ENCODE measurements at regions not wholly inside any gene's neighbourhood (a gene's known extent, or its start where the extent isn't known, plus 50 kb on each side); places are given as distances from the start of the nearest gene placed in this dataset.

GRCh38 chr14:40616579-40616978 lies 990.1 kb upstream of the LRFN5 start:
- DNase-seq (ENCODE audit: low read depth in 2 of 3, low spot score in 2 of 3): no peak

- no peak for DNase-seq (ENCODE audit: low read depth in 2 of 3, low spot score in 2 of 3)
These were observed 1005.6 kb upstream of the LRFN5 start for GRCh38 chr14:40601063-40601462.

- no peak for DNase-seq (ENCODE audit: low read depth in 2 of 3, low spot score in 2 of 3)
These were observed 1007.0 kb upstream of the LRFN5 start for GRCh38 chr14:40599725-40600124.

DNA sequence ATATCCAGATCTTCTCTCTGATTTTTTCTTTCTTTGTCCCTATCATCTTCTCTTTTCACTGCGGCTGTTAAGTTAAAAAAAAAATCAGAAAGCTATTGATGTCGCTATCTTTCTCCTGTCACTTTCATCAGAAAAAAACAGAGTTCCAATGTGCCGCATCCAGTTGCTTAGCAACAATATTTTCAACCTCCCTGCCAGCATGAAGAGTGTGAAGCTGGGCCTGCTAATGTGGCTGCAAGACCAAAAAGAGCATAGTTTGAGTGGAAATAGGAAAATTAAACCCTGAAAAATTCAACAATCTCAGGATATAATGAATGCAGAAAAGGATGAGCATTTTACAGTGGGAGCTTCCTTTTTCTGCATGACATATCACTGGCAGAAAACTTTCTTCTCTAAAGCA lies 1025.4 kb upstream of the LRFN5 start:
- DNase-seq (ENCODE audit: low read depth in 2 of 3, low spot score in 2 of 3): no peak

DNA sequence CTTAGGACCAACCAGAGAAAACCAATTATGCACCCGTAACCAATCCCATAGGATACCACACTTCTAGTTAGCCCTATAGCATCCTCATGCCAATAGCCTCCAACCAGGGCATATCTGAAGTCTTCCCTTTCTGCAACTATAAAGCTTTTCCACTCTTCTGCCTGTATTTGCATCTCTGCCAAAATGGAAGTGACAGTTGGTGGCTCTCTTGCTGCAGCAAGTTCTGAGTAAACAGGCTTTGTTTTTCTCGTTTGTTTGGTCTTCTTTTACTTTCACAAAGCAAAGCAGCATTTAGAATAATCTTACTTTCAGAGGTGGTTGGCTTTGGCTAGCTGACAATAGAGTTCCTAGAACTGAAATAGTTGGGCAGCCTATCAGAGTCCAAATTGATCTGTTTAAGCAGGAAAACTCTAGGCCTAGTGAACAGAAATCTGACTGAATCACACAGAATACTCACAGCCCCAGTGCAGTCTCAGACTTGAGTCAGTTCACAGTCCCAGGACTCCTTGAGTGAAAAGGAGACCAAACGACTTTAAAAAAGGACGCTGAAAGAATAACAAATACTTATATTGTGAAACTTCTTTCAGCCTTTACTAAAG lies 1029.7 kb upstream of the LRFN5 start:
- DNase-seq (ENCODE audit: low read depth in 2 of 3, low spot score in 2 of 3): no peak

DNA sequence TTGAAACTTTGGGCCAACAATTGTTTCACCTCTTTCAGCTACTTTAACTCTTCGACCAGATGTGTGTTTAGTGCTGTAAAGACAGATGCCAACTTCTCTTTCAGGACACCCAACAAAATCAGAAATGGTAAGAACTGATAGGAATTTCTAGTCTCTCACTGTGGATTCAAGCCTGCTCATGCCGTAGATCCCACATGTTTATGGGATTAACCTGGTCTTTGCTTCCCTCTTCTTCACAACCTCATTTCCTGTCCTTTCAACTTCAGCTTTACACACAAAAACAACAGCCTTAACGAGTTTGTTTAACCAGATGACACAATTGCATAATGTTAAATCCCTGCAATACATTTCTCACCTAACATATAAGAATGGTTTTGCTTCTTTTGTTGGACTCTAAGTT lies 1031.9 kb upstream of the LRFN5 start:
- no peak for DNase-seq (ENCODE audit: low read depth in 2 of 3, low spot score in 2 of 3)

GRCh38 chr14:40525314-40525713 lies 1081.4 kb upstream of the LRFN5 start:
- no peak for DNase-seq (ENCODE audit: low read depth in 2 of 3, low spot score in 2 of 3)

GRCh38 chr14:40523123-40523522 lies 1083.6 kb upstream of the LRFN5 start:
- DNase-seq (ENCODE audit: low read depth in 2 of 3, low spot score in 2 of 3): no peak

DNA sequence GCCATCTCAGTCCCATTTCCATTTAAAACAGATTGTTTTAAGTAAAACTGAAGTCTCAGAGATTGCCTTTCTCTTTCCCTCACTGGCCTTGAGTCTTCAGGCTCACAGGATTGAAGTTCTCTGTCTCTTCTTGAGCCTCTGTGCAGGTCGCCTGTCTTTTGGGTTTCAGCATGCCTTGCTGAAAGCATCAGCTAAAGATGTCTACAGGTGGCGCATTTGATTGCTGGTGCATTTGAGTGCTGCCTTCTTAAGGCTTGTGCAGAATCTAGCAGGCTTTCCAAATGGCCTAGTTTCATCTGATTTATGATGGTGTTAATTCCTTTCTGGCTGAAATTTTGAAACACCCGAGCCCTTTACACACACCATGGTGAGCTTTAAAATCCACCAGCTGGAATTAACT lies 1062.2 kb upstream of the FBXO33 start:
- no peak for DNase-seq (ENCODE audit: low read depth in 2 of 3, low spot score in 2 of 3)

DNA sequence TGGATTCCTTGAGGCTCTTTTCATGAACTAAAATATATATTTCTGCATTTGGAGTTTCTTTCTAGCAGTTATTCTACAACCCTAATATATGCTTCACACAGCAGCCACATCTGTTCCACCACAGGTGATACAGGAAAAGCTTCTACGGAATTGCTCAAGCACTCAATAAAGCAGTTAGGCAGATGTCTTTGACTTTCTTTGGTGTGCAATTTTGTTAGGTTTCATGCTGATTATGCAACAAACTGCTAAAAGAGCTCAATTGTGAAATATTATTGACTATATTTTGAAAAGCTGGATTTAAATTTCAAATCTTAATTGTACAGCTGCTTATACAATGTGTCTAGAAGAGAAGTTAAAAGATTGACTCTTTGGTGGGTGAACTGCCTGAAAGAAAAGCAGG lies 1055.6 kb upstream of the FBXO33 start:
- DNase-seq (ENCODE audit: low read depth in 2 of 3, low spot score in 2 of 3): no peak

- no peak for DNase-seq (ENCODE audit: low read depth in 2 of 3, low spot score in 2 of 3)
These were observed 1053.5 kb upstream of the FBXO33 start for GRCh38 chr14:40485688-40486087.

GRCh38 chr14:40476005-40476404 lies 1043.8 kb upstream of the FBXO33 start:
- DNase-seq (ENCODE audit: low read depth in 2 of 3, low spot score in 2 of 3): no peak

DNA sequence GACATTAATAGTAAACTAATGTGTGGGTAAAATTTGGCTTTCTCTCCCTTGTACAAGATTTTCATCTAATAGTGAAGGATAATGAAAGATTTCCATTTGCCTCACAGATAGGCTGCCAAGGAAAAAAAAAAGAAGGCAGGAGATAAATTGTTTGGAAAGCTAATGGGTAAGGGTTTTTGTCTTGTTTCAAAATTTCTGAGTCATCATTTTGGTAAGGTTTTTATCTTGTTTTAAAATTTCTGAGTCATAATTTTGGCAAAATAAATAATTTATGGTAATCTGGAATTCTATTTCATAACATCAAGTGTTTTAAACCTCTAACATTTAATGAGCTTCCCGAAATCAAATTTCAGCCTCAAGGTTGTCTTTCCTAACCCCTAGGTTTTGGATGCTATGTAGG lies 1035.7 kb upstream of the FBXO33 start:
- DNase-seq (ENCODE audit: low read depth in 2 of 3, low spot score in 2 of 3): no peak

DNA sequence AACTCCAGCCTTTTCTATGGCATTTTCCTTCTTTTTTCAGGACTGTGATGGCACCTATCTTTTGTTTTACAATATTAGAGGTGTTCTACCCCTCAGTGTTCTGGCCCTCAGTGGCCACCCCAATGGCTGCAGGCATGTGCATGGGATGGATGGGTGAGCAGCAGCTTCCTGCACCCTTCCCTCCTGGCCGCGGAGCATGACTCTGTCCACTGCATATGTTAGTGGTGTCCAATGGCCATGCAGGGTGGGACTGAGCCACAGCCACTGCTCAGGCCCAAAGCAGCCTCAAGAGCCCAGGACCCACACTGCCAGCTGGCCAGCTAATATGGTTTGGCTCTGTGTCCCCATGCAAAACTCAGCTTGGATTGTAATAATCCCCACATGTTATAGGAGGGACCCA lies 1032.3 kb upstream of the FBXO33 start:
- no peak for DNase-seq (ENCODE audit: low read depth in 2 of 3, low spot score in 2 of 3)

DNA sequence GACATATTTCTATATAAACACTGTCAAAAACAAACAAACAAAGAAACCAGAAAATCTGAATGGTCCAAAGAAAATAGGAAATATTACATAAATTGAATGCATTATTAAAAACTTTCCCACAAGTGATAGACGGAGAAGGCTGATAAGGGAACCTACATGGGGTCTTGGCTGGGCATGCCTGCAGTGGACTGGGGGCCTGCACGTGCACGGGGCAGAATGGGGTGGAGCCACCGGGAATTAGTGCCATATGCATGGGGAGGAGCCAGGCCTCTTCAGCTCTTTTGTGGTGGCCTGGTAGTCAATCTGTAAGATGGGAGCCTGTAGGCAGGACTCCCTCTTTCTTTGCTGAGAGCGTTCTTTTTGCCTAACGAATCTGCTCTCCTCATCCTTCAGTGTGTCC lies 1031.7 kb upstream of the FBXO33 start:
- DNase-seq (ENCODE audit: low read depth in 2 of 3, low spot score in 2 of 3): no peak

GRCh38 chr14:40452674-40453073 lies 1020.4 kb upstream of the FBXO33 start:
- no peak for DNase-seq (ENCODE audit: low read depth in 2 of 3, low spot score in 2 of 3)

- no peak for DNase-seq (ENCODE audit: low read depth in 2 of 3, low spot score in 2 of 3)
These were observed 1014.8 kb upstream of the FBXO33 start for GRCh38 chr14:40447017-40447416.

DNA sequence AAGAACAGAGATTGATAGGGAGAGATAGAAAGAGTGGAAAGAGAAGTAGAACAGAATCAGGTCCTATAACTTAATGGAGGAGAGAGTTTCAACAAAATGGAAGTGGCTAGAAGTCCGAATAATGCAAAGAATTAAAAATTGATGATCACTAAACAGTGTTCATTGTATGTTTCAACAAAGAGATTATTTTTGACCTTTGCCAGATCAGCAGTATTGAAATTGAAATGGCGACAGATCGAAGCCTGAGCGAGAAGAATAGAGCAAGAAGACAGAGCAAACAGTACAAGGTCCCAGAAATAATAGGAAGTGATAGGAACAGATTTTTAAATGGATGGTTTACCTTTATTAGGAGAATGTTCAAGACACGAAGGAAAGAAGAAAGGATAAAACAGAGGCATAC lies 1012.8 kb upstream of the FBXO33 start:
- no peak for DNase-seq (ENCODE audit: low read depth in 2 of 3, low spot score in 2 of 3)

DNA sequence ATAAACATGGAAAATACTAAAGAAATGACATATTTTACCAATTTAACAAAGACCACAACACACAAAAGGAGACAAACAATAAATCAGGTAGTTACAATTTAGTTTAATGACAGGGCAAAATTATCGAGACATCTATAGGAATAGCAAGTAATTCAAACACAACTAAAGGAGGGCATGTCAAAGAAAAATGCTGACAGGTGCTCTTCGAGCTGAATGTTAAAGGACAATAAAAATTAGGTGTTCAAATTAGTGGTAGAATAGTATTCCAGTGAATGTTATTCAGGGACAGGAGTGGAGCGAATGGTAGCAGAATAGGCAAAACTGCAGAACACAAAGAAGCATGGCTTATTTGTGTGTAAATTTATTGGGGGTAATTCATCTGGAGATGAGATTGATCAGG lies 1004.3 kb upstream of the FBXO33 start:
- no peak for DNase-seq (ENCODE audit: low read depth in 2 of 3, low spot score in 2 of 3)

DNA sequence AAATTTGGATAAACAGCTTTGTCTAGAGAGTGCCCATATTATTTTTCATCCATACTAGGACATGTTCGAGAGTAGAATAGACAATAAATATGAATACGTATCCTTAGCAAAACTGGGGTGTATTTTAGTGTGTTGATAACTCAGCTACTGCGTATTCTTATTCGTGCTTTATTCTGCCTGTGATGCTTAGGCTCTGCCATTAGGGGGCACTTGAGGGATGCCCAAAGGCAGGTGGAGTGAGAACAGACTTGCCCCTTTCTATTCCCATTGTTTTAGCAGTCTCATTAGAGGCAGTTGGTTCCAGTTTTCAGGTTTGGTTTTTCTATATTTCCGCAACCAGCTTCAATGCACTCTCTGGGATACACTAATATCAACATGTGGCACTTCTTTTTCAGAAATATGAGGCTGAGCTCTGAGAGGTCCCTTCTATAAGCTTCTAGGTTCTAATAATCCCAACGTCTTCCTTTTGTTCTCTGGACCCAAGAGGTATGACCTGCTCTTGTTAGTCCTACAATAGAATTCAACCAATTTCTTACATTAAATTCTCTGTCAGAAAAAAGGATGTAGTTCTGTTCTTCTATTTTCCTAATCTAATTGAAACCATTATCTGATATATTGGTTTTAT lies 985.7 kb upstream of the FBXO33 start:
- no peak for DNase-seq (ENCODE audit: low read depth in 2 of 3, low spot score in 2 of 3)

- no peak for DNase-seq (ENCODE audit: low read depth in 2 of 3, low spot score in 2 of 3)
These were observed 984.3 kb upstream of the FBXO33 start for GRCh38 chr14:40416565-40416964.

DNA sequence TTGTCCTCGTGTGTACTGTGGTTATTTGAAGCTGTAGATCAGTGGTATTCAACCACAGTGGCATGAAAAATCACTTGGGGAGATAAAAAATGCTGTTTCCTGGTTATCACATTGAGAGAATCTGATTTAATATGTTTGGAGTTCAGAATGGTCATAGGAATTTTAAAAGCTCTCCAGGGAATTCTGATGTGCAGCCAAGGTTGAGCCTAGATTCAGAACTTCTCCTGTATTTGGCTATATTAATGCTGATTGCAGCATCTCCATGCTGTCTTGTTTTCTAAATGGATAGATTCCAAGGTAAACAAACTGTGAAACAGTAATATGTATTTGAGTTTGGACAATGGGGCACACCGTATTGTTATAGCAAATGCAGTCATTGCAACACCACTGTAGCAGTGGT lies 982.2 kb upstream of the FBXO33 start:
- no peak for DNase-seq (ENCODE audit: low read depth in 2 of 3, low spot score in 2 of 3)

DNA sequence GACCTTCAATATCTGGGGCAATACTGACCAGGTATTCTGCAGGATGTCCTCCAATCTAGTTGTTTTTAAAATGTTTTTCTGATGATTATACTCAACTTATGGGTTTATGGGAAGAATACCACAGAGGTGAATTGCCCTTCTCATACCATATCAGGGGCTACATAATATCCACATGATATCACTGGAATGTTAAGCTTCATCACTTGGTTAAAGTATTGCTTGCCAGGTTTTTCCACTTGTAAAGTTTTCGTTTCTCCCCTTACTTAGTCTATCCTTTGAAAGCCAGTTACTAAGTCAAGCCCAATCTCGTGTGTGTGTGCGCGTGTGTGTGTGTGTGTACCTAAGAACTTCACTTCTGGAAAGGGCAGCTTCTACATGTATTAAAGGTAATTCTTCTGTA lies 980.9 kb upstream of the FBXO33 start:
- no peak for DNase-seq (ENCODE audit: low read depth in 2 of 3, low spot score in 2 of 3)

All from hematopoietic multipotent progenitor cell (in vitro differentiated cells).